Esophagus (tissue), 2 donors: ENCODE measurements at regions not wholly inside any gene's neighbourhood (a gene's known extent, or its start where the extent isn't known, plus 50 kb on each side); places are given as distances from the start of the nearest gene placed in this dataset.
"Not testable (repeated sequence)": the region's sequence is repeated elsewhere in the genome, so short reads cannot be mapped to it uniquely, and the experiment has no call there.

Experiments
- H3K27ac ChIP-seq, 2 donors: one replicate each; pipeline ENCODE4 v1.5.1; 2013; ENCODE audit warnings: low read depth in 2 of 2, mild to moderate bottlenecking in 2 of 2, inconsistent platforms in 1 of 2, low read length in 1 of 2, moderate library complexity in 1 of 2
- H3K27me3 ChIP-seq, 2 donors: one replicate each; pipeline ENCODE4 v1.6.1; 2013; ENCODE audit warnings: low read length in 2 of 2, control low read depth in 1 of 2, mild to moderate bottlenecking in 1 of 2; ENCODE audit not compliant: insufficient read depth in 2 of 2, control insufficient read depth in 1 of 2
- H3K36me3 ChIP-seq, 2 donors: one replicate each; pipeline ENCODE4 v1.6.1; 2013; ENCODE audit warnings: low read length in 1 of 2; ENCODE audit not compliant: control insufficient read depth in 2 of 2, insufficient read depth in 2 of 2
- H3K4me1 ChIP-seq, 2 donors: one replicate each; pipeline ENCODE4 v1.6.1; 2013; ENCODE audit warnings: low read length in 1 of 2; ENCODE audit not compliant: control insufficient read depth in 2 of 2, insufficient read depth in 2 of 2
- H3K4me3 ChIP-seq, 2 donors: one replicate each; pipeline ENCODE4 v1.5.1; 2013; ENCODE audit warnings: low read length in 2 of 2, mild to moderate bottlenecking in 2 of 2, low read depth in 1 of 2, moderate library complexity in 1 of 2
- H3K9me3 ChIP-seq, 2 donors: one replicate each; pipeline ENCODE4 v1.6.1; 2013; ENCODE audit warnings: mild to moderate bottlenecking in 2 of 2, low read depth in 1 of 2, low read length in 1 of 2, moderate library complexity in 1 of 2; ENCODE audit not compliant: control insufficient read depth in 2 of 2, insufficient read depth in 1 of 2
- WGBS, 2 donors: extraction: QIAGEN DNeasy Blood & Tissue Kit; methylation state at CpG; one replicate each; pipeline ENCODE4 v1.1.7; 2013; 5-methylcytosine and 5-hydroxymethylcytosine counted together
- donor health status: healthy with polysubstance abuse.
- donor health status: Bipolar disorder and iron deficiency.

GRCh38 chr3:18556001-18556408, 130.9 kb upstream of the SATB1 start:
- 79 to 83% methylated on average over 3 of the region's 3 CpGs for WGBS, 2 donors
- no peaks in the 10 kb centered on the region for H3K4me1 ChIP-seq
- H3K27ac ChIP-seq: no peak overlapping the region
- no peaks in the 10 kb centered on the region for H3K9me3 ChIP-seq
- no peak overlapping the region for H3K4me3 ChIP-seq
- H3K27me3 ChIP-seq: no peaks in the 10 kb centered on the region
- H3K36me3 ChIP-seq: no peaks in the 10 kb centered on the region

GRCh38 chr3:18552579-18553105, 127.5 kb upstream of the SATB1 start:
- H3K27ac ChIP-seq, H3K4me3 ChIP-seq, H3K27me3 ChIP-seq, H3K36me3 ChIP-seq, H3K9me3 ChIP-seq, H3K4me1 ChIP-seq: not testable (repeated sequence)
- WGBS, 2 donors: 80 to 87% methylated on average over 9 of the region's 9 CpGs

GRCh38 chr3:18546632-18547031, 121.5 kb upstream of the SATB1 start:
- Histone ChIP-seq H3K9me3 (no peaks in the 10 kb centered on the region), H3K4me3 (no peak overlapping the region), H3K4me1 (no peaks in the 10 kb centered on the region), H3K27me3 (no peaks in the 10 kb centered on the region), H3K36me3 (no peaks in the 10 kb centered on the region), H3K27ac (no peak overlapping the region)
- WGBS, 2 donors: 81 to 84% methylated on average over 2 of the region's 2 CpGs

GRCh38 chr3:18544146-18544545, 119.0 kb upstream of the SATB1 start:
- Histone ChIP-seq H3K27me3 (no peaks in the 10 kb centered on the region), H3K4me1 (no peaks in the 10 kb centered on the region), H3K36me3 (no peaks in the 10 kb centered on the region), H3K4me3 (no peak overlapping the region), H3K9me3 (no peaks in the 10 kb centered on the region), H3K27ac (no peak overlapping the region)
- 79 to 81% methylated on average over 4 of the region's 4 CpGs for WGBS, 2 donors

- no peak overlapping the region for H3K4me3 ChIP-seq
- 84 to 86% methylated on average over 7 of the region's 7 CpGs for WGBS, 2 donors
- no peak overlapping the region for H3K27ac ChIP-seq
- no peaks in the 10 kb centered on the region for H3K36me3 ChIP-seq
- no peaks in the 10 kb centered on the region for H3K4me1 ChIP-seq
- H3K9me3 ChIP-seq: no peaks in the 10 kb centered on the region
- no peaks in the 10 kb centered on the region for H3K27me3 ChIP-seq
Measured at GRCh38 chr3:18538463-18539230, 113.5 kb upstream of the SATB1 start.

GRCh38 chr3:18533039-18533438, 107.9 kb upstream of the SATB1 start:
- no peaks in the 10 kb centered on the region for H3K36me3 ChIP-seq
- H3K27me3 ChIP-seq: no peaks in the 10 kb centered on the region
- no peaks in the 10 kb centered on the region for H3K9me3 ChIP-seq
- H3K4me1 ChIP-seq: no peaks in the 10 kb centered on the region
- WGBS, 2 donors: 74 to 76% methylated on average over 2 of the region's 2 CpGs
- no peak overlapping the region for H3K4me3 ChIP-seq
- no peak overlapping the region for H3K27ac ChIP-seq

- no peaks in the 10 kb centered on the region for H3K4me1 ChIP-seq
- 86 to 92% methylated on average over 1 of the region's 1 CpG for WGBS, 2 donors
Measured at GRCh38 chr3:18531662-18532061, 106.5 kb upstream of the SATB1 start.

GRCh38 chr3:18529631-18530030, 104.5 kb upstream of the SATB1 start:
- Histone ChIP-seq H3K9me3 (no peaks in the 10 kb centered on the region), H3K27ac (no peak overlapping the region), H3K4me3 (no peak overlapping the region), H3K36me3 (no peaks in the 10 kb centered on the region), H3K27me3 (no peaks in the 10 kb centered on the region), H3K4me1 (no peaks in the 10 kb centered on the region)
- 75 to 78% methylated on average over 1 of the region's 1 CpG for WGBS, 2 donors

More at GRCh38 chr3:18531662-18532061, 106.5 kb upstream of the SATB1 start:
- Histone ChIP-seq H3K27ac (no peak overlapping the region), H3K36me3 (no peaks in the 10 kb centered on the region), H3K4me3 (no peak overlapping the region), H3K27me3 (no peaks in the 10 kb centered on the region), H3K9me3 (no peaks in the 10 kb centered on the region)

- H3K27ac ChIP-seq: no peak overlapping the region
- H3K27me3 ChIP-seq: no peaks in the 10 kb centered on the region
Measured at GRCh38 chr3:18527691-18528090, 102.6 kb upstream of the SATB1 start.

GRCh38 chr3:18526667-18527066, 101.5 kb upstream of the SATB1 start:
- H3K4me1 ChIP-seq: no peaks in the 10 kb centered on the region
- H3K27ac ChIP-seq: no peak overlapping the region
- H3K27me3 ChIP-seq: no peaks in the 10 kb centered on the region
- no peak overlapping the region for H3K4me3 ChIP-seq
- H3K36me3 ChIP-seq: no peaks in the 10 kb centered on the region
- H3K9me3 ChIP-seq: no peaks in the 10 kb centered on the region

More at GRCh38 chr3:18527691-18528090, 102.6 kb upstream of the SATB1 start:
- Histone ChIP-seq H3K9me3 (no peaks in the 10 kb centered on the region), H3K36me3 (no peaks in the 10 kb centered on the region), H3K4me1 (no peaks in the 10 kb centered on the region), H3K4me3 (no peak overlapping the region)
